Hypothalamus (tissue), 51 donors: ENCODE measurements at regions not wholly inside any gene's neighbourhood (a gene's known extent, or its start where the extent isn't known, plus 50 kb on each side); places are given as distances from the start of the nearest gene placed in this dataset.

ENCODE experiments used
- DNase-seq, 51 donors: peaks; one replicate each; lab custom pipeline; 2025; lab: John Stamatoyannopoulos, UW

- no peak for DNase-seq
Observed at GRCh38 chr4:162239992-162240769, 76.4 kb upstream of the FSTL5 start.

GRCh38 chr4:162237676-162238075 lies 73.9 kb upstream of the FSTL5 start:
- no peak for DNase-seq

GRCh38 chr4:162234595-162234994 lies 70.8 kb upstream of the FSTL5 start:
- DNase-seq: no peak

GRCh38 chr4:162232349-162232748 lies 68.5 kb upstream of the FSTL5 start:
- DNase-seq: no peak

- no peak for DNase-seq
Observed at GRCh38 chr4:162229670-162230069, 65.9 kb upstream of the FSTL5 start.

GRCh38 chr4:162221148-162221547 lies 57.3 kb upstream of the FSTL5 start:
- DNase-seq: no peak
